Mesendoderm (in vitro differentiated cells): ENCODE measurements at regions not wholly inside any gene's neighbourhood (a gene's known extent, or its start where the extent isn't known, plus 50 kb on each side); places are given as distances from the start of the nearest gene placed in this dataset.

Experiments
- DNase-seq: peaks from one replicate; pipeline ENCODE4 v3.0.0; 2013
- H2AK5ac ChIP-seq: 2 replicates; pipeline ENCODE4 v1.6.1; 2013; ENCODE audit warnings: low read length, inconsistent platforms
- H2BK120ac ChIP-seq: 2 replicates; pipeline ENCODE4 v1.6.1; 2013; ENCODE audit warnings: low read depth, mild to moderate bottlenecking, low read length, moderate library complexity, mixed read lengths
- H2BK15ac ChIP-seq: replicated peaks from 2 replicates; pipeline ENCODE4 v1.6.1; 2013; ENCODE audit warnings: low read depth, mild to moderate bottlenecking, moderate library complexity
- H2BK5ac ChIP-seq: 2 replicates; pipeline ENCODE4 v1.6.1; 2013; ENCODE audit warnings: low read length, inconsistent platforms
- H3K18ac ChIP-seq: 2 replicates; pipeline ENCODE4 v1.6.1; 2013; ENCODE audit warnings: mild to moderate bottlenecking, low read length, mixed read lengths
- H3K23ac ChIP-seq: one replicate; pipeline ENCODE4 v1.6.1; 2013; ENCODE audit warnings: low read length
- H3K27ac ChIP-seq: 2 replicates; pipeline ENCODE4 v1.5.1; 2013; ENCODE audit warnings: low read depth, mild to moderate bottlenecking, inconsistent platforms, low read length, moderate library complexity
- H3K27me3 ChIP-seq: 2 replicates; pipeline ENCODE4 v1.6.1; 2013; ENCODE audit warnings: low read length, control low read depth, mild to moderate bottlenecking, inconsistent platforms; ENCODE audit not compliant: insufficient read depth, poor library complexity
- H3K36me3 ChIP-seq: 2 replicates; pipeline ENCODE4 v1.6.1; 2013; ENCODE audit warnings: low read length, inconsistent platforms; ENCODE audit not compliant: control insufficient read depth, insufficient read depth
- H3K4ac ChIP-seq: one replicate; pipeline ENCODE4 v1.6.1; 2013; ENCODE audit warnings: low read depth, mild to moderate bottlenecking, low read length, moderate library complexity
- H3K4me1 ChIP-seq: 2 replicates; pipeline ENCODE4 v1.6.1; 2013; ENCODE audit warnings: low read depth, low read length, inconsistent platforms; ENCODE audit not compliant: control insufficient read depth
- H3K4me2 ChIP-seq: 2 replicates; pipeline ENCODE4 v1.6.1; 2013; ENCODE audit warnings: low read length
- H3K4me3 ChIP-seq: 2 replicates; pipeline ENCODE4 v1.5.1; 2013; ENCODE audit warnings: mild to moderate bottlenecking, low read length
- H3K56ac ChIP-seq: one replicate; pipeline ENCODE4 v1.6.1; 2013; ENCODE audit warnings: low read length
- H3K79me1 ChIP-seq: 2 replicates; pipeline ENCODE4 v1.6.1; 2013; ENCODE audit warnings: low read length, inconsistent platforms
- H3K79me2 ChIP-seq: 2 replicates; pipeline ENCODE4 v1.6.1; 2013; ENCODE audit warnings: mild to moderate bottlenecking, low read length; ENCODE audit not compliant: control insufficient read depth, insufficient read depth
- H3K9ac ChIP-seq: 2 replicates; pipeline ENCODE4 v1.6.1; 2013; ENCODE audit warnings: low read length, inconsistent platforms
- H4K5ac ChIP-seq: one replicate; pipeline ENCODE4 v1.6.1; 2013; ENCODE audit warnings: low read length
- H4K8ac ChIP-seq: one replicate; pipeline ENCODE4 v1.6.1; 2013; ENCODE audit warnings: low read depth, mild to moderate bottlenecking, control low read depth, low read length, moderate library complexity
- WGBS: extraction: QIAGEN DNeasy Blood & Tissue Kit; methylation state at CpG from one replicate; pipeline ENCODE4 v1.1.7; 2013; ENCODE audit warnings: low lambda C conversion rate, missing lambda C conversion rate; ENCODE audit not compliant: insufficient coverage; ENCODE audit errors: extremely low coverage; 5-methylcytosine and 5-hydroxymethylcytosine counted together

DNA sequence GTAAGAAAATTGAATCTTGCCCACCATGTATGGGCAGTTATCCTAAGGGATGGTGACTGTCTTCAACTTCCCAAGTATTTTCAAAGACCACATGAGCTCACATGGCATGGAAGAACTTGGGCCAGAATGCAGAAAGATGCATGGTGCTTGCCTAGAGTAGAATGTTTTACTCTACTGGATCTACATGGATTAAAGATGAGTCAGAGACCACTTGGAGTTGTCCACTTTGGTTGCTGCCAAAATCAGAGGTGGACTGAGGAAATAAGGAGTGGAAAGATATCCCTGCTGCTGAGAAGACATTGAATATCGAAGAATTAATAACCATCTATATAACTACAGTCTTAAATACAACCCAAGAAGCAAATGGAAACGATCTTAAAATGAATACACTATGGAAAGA lies 498.1 kb downstream of the NLGN4X start:
- no peak overlapping the region for H3K9ac ChIP-seq
- H3K4ac ChIP-seq, result no peak overlapping the region
- no peak overlapping the region for H2BK120ac ChIP-seq
- H2BK15ac ChIP-seq, result no peak overlapping the region
- no peak overlapping the region for H3K4me3 ChIP-seq
- H3K79me1 ChIP-seq, result no peaks in the 10 kb centered on the region
- H3K27me3 ChIP-seq, result no peaks in the 10 kb centered on the region
- no peak overlapping the region for H2AK5ac ChIP-seq
- no peak overlapping the region for H4K5ac ChIP-seq
- H3K4me2 ChIP-seq, result no peak overlapping the region
- H2BK5ac ChIP-seq, result no peak overlapping the region
- whole genome bisulfite sequencing, result no CpG with 5 or more reads among the region's 2 CpGs
- H3K36me3 ChIP-seq, result no peaks in the 10 kb centered on the region
- H3K18ac ChIP-seq, result no peak overlapping the region
- H3K27ac ChIP-seq, result no peak overlapping the region
- H3K56ac ChIP-seq, result no peak overlapping the region
- H3K79me2 ChIP-seq, result no peaks in the 10 kb centered on the region
- H4K8ac ChIP-seq, result no peak overlapping the region
- H3K4me1 ChIP-seq, result no peaks in the 10 kb centered on the region
- no peak for DNase-seq
- no peak overlapping the region for H3K23ac ChIP-seq

DNA sequence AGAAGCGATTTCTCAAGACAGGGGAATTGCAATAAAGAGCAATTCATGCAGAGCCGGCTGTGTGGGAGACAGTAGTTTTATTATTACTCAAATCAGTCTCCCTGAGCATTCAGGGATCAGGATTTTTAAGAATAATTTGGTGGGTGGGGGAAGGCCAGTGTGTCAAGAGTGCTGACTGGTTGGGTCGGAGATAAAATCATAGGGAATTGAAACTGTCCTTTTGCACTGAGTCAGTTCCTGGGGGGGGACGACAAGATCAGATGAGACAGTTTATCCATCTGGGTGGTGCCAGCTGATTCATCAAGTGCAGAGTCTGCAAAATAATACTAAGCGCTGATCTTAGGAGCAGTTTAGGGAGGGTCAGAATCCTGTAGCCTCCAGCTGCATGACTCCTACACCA lies 502.4 kb downstream of the NLGN4X start:
- DNase-seq, result no peak
- Histone ChIP-seq H2BK120ac (no peak overlapping the region), H3K79me2 (no peaks in the 10 kb centered on the region), H3K56ac (no peak overlapping the region), H2BK15ac (no peak overlapping the region), H2AK5ac (no peak overlapping the region), H3K4me1 (no peaks in the 10 kb centered on the region), H3K36me3 (no peaks in the 10 kb centered on the region), H3K4me3 (no peak overlapping the region), H3K23ac (no peak overlapping the region), H4K5ac (no peak overlapping the region), H3K4me2 (no peak overlapping the region), H4K8ac (no peak overlapping the region), H3K4ac (no peak overlapping the region), H3K27me3 (no peaks in the 10 kb centered on the region), H3K27ac (no peak overlapping the region), H3K79me1 (no peaks in the 10 kb centered on the region), H2BK5ac (no peak overlapping the region), H3K18ac (no peak overlapping the region), H3K9ac (no peak overlapping the region)
- WGBS, result no CpG with 5 or more reads among the region's 5 CpGs

DNA sequence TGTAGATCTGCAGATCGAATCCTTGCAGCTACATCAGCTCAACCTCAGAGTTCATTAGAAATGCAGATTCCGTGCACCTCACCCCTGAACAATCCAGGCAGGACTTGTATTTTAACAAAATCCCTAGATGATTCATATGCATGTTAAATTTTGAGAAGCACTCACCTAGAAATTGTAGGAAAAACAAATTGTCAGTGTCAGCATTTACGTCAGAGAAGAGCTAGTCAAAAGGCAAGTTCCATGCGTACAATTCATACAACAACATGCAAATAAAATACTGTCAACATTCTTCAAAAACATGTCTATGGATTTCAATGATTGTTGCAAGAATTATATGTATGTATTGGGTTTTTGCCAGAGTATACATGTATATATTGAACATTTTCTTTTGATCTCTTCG lies 504.5 kb downstream of the NLGN4X start:
- H2BK15ac ChIP-seq, result no peak overlapping the region
- H4K5ac ChIP-seq, result no peak overlapping the region
- H3K4me3 ChIP-seq, result no peak overlapping the region
- H3K79me1 ChIP-seq, result no peaks in the 10 kb centered on the region
- H2BK5ac ChIP-seq, result no peak overlapping the region
- H2AK5ac ChIP-seq, result no peak overlapping the region
- H3K56ac ChIP-seq, result no peak overlapping the region
- no peak overlapping the region for H3K9ac ChIP-seq
- H3K4me1 ChIP-seq, result no peaks in the 10 kb centered on the region
- no peaks in the 10 kb centered on the region for H3K79me2 ChIP-seq
- H3K18ac ChIP-seq, result no peak overlapping the region
- no peak overlapping the region for H3K23ac ChIP-seq
- H4K8ac ChIP-seq, result no peak overlapping the region
- H2BK120ac ChIP-seq, result no peak overlapping the region
- WGBS, result no CpG with 5 or more reads among the region's 5 CpGs
- no peak overlapping the region for H3K4ac ChIP-seq
- no peak overlapping the region for H3K4me2 ChIP-seq
- no peaks in the 10 kb centered on the region for H3K27me3 ChIP-seq
- DNase-seq, result no peak
- no peak overlapping the region for H3K27ac ChIP-seq
- H3K36me3 ChIP-seq, result no peaks in the 10 kb centered on the region

DNA sequence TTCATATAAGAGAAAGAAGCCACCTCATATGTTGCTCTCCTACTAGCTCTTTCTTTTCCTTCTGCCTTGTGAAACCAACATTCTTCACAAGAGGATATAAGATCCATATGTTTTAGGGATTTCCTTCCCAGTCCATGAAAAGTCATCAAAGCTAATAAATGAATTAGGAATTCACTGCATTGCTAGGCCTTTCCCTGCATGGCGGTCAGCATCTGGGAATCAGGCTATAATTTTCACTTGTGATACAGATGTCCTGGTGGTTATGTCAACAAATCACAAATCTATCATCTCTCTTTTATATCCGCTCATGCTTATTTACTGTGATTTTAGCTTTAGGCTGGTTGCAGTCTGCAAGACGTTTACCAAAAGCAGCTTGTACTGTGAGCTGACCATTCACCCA lies 510.0 kb downstream of the NLGN4X start:
- H3K79me1 ChIP-seq, result no peaks in the 10 kb centered on the region
- no peak overlapping the region for H2BK5ac ChIP-seq
- H3K4me1 ChIP-seq, result no peaks in the 10 kb centered on the region
- H2BK120ac ChIP-seq, result no peak overlapping the region
- H4K5ac ChIP-seq, result no peak overlapping the region
- no peak for DNase-seq
- H3K4me2 ChIP-seq, result no peak overlapping the region
- no peak overlapping the region for H3K9ac ChIP-seq
- no peak overlapping the region for H2AK5ac ChIP-seq
- no peaks in the 10 kb centered on the region for H3K79me2 ChIP-seq
- H3K4ac ChIP-seq, result no peak overlapping the region
- no peak overlapping the region for H2BK15ac ChIP-seq
- no peaks in the 10 kb centered on the region for H3K36me3 ChIP-seq
- no peak overlapping the region for H3K56ac ChIP-seq
- no peak overlapping the region for H3K23ac ChIP-seq
- H3K4me3 ChIP-seq, result no peak overlapping the region
- no CpG with 5 or more reads among the region's 3 CpGs for WGBS
- H3K27ac ChIP-seq, result no peak overlapping the region
- no peaks in the 10 kb centered on the region for H3K27me3 ChIP-seq
- H3K18ac ChIP-seq, result no peak overlapping the region
- H4K8ac ChIP-seq, result no peak overlapping the region

DNA sequence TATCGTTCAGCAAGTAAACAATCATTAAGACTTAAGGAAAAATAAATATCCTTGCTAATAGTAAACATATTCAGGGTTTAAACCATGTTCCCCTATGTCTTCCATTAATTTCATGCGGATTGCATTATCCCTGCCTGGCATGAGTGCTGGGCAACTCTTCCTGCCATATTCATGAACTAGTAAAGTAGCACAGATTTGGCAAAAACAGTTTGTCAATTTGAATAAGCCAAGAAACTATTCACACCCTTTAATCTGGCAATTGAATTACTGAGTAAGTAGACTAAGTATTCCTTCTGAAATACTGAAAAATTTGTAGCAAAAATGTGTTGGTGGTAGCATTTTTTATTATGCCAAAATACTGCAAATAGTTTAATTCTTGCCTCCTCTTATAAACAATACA lies 512.0 kb downstream of the NLGN4X start:
- H2BK120ac ChIP-seq, result no peak overlapping the region
- no peak overlapping the region for H2AK5ac ChIP-seq
- no peak overlapping the region for H3K4me3 ChIP-seq
- no CpG with 5 or more reads among the region's 2 CpGs for WGBS
- H3K27ac ChIP-seq, result no peak overlapping the region
- H3K23ac ChIP-seq, result no peak overlapping the region
- H3K4ac ChIP-seq, result no peak overlapping the region
- H3K18ac ChIP-seq, result no peak overlapping the region
- H3K79me1 ChIP-seq, result no peaks in the 10 kb centered on the region
- no peak overlapping the region for H3K9ac ChIP-seq
- no peak overlapping the region for H3K56ac ChIP-seq
- H2BK15ac ChIP-seq, result no peak overlapping the region
- H3K4me2 ChIP-seq, result no peak overlapping the region
- no peaks in the 10 kb centered on the region for H3K36me3 ChIP-seq
- no peak overlapping the region for H4K5ac ChIP-seq
- no peak for DNase-seq
- H3K27me3 ChIP-seq, result no peaks in the 10 kb centered on the region
- H3K4me1 ChIP-seq, result no peaks in the 10 kb centered on the region
- no peak overlapping the region for H2BK5ac ChIP-seq
- H3K79me2 ChIP-seq, result no peaks in the 10 kb centered on the region
- H4K8ac ChIP-seq, result no peak overlapping the region

DNA sequence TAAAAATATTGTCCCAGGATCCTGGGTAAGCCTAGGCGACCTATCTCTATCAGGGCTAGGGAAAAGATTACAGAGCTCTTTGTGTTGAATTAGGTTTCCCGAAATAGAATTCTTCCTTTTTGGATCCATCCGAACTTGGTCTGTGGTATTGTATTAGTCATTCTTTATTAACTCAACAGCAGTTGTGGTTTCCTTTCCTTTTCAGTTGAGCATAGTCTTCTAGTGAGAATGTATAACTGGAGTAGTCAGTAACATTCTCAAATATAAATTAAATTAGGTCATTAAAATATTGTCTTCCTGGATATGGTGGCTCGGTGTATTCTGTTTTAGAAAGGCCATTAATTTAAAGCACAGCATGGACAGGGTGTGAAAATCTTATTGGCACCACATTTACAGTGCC lies 520.4 kb downstream of the NLGN4X start:
- H3K27me3 ChIP-seq, result no peaks in the 10 kb centered on the region
- no peak overlapping the region for H4K5ac ChIP-seq
- H3K4me1 ChIP-seq, result no peaks in the 10 kb centered on the region
- H2BK120ac ChIP-seq, result no peak overlapping the region
- H3K4me2 ChIP-seq, result no peak overlapping the region
- no peak overlapping the region for H3K23ac ChIP-seq
- H3K9ac ChIP-seq, result no peak overlapping the region
- no peak overlapping the region for H3K18ac ChIP-seq
- H3K79me1 ChIP-seq, result no peaks in the 10 kb centered on the region
- no peaks in the 10 kb centered on the region for H3K79me2 ChIP-seq
- H3K27ac ChIP-seq, result no peak overlapping the region
- no peak overlapping the region for H2AK5ac ChIP-seq
- no peak overlapping the region for H3K4me3 ChIP-seq
- H2BK5ac ChIP-seq, result no peak overlapping the region
- WGBS, result no CpG with 5 or more reads among the region's 4 CpGs
- DNase-seq, result no peak
- H4K8ac ChIP-seq, result no peak overlapping the region
- no peak overlapping the region for H3K4ac ChIP-seq
- no peaks in the 10 kb centered on the region for H3K36me3 ChIP-seq
- no peak overlapping the region for H2BK15ac ChIP-seq
- H3K56ac ChIP-seq, result no peak overlapping the region
